T-cell (primary cell): ENCODE measurements at regions not wholly inside any gene's neighbourhood (a gene's known extent, or its start where the extent isn't known, plus 50 kb on each side); places are given as distances from the start of the nearest gene placed in this dataset.
A peak's percentile ranks its signal among the peaks of the same experiment; 100 is the strongest.

Experiments
- ATAC-seq, 4 experiments: fragments of 200-7000 bp in 3 of 4; fragments of 150-1000 bp in 1 of 4; cut with Tn5 transposase; replicated peaks in 1 of 4; 1 replicate in 3 of 4; 2 replicates in 1 of 4; pipeline ENCODE4 v1.10.0; 2021; ENCODE audit warnings: moderate library complexity in 3 of 4, mild to moderate bottlenecking in 2 of 4, moderate number of reproducible peaks in 1 of 4
- CTCF ChIA-PET, 2 donors: fragments of 300-600 bp; sonication (Branson Sonifier 250); formaldehyde crosslinking; loops; one replicate each; lab custom pipeline; 2022; ENCODE audit warnings: antibody characterized with exemption in 2 of 2; lab: Charles Lee
- POLR2A ChIA-PET, 2 donors: fragments of 300-600 bp; sonication (Branson Sonifier 250); formaldehyde crosslinking; loops; one replicate each; lab custom pipeline; 2022; ENCODE audit warnings: antibody characterized with exemption in 2 of 2; lab: Charles Lee
- DNase-seq, 35 experiments: peaks; one replicate each; pipeline versions ENCODE4 v3.0.0 to v3.0.0-alpha.2; 2013 to 2023
- H3K27ac ChIP-seq: one replicate; pipeline ENCODE4 v1.5.1; 2013; ENCODE audit warnings: low read length
- H3K27me3 ChIP-seq, 2 experiments: replicated peaks in 1 of 2; 1 replicate in 1 of 2; 2 replicates in 1 of 2; pipeline versions ENCODE4 v1.6.1 to v1.7.0; 2013; ENCODE audit warnings: low read length in 1 of 2, mixed read lengths in 1 of 2; ENCODE audit not compliant: control insufficient read depth in 2 of 2, insufficient read depth in 2 of 2; ENCODE audit errors: extremely low read depth in 1 of 2
- H3K36me3 ChIP-seq, 2 donors: 1 replicate in 1 of 2; 2 replicates in 1 of 2; pipeline versions ENCODE4 v1.6.1 to v1.7.0; 2013; ENCODE audit warnings: low read length in 1 of 2; ENCODE audit not compliant: control insufficient read depth in 2 of 2, insufficient read depth in 1 of 2; ENCODE audit errors: extremely low read depth in 1 of 2
- H3K4me1 ChIP-seq, 2 experiments: 1 replicate in 1 of 2; 2 replicates in 1 of 2; pipeline versions ENCODE4 v1.6.1 to v1.7.0; 2013; ENCODE audit warnings: low read length in 2 of 2, mixed read lengths in 1 of 2; ENCODE audit not compliant: insufficient read depth in 2 of 2, control insufficient read depth in 1 of 2; ENCODE audit errors: extremely low read depth in 1 of 2
- H3K4me3 ChIP-seq, 2 donors: 1 replicate in 1 of 2; 2 replicates in 1 of 2; pipeline versions ENCODE4 v1.5.1 to v1.7.0; 2013; ENCODE audit warnings: mild to moderate bottlenecking in 2 of 2, low read length in 1 of 2, moderate library complexity in 1 of 2; ENCODE audit not compliant: control insufficient read depth in 1 of 2; ENCODE audit errors: extremely low read depth in 1 of 2
- H3K9me3 ChIP-seq: 2 replicates; pipeline ENCODE4 v1.7.0; 2013
- H3K27ac Mint-ChIP-seq, 2 donors: one replicate each; pipeline ENCODE4 v1.8.0; 2020 to 2021; ENCODE audit warnings: mild to moderate bottlenecking in 2 of 2, mixed read lengths in 2 of 2
- H3K27me3 Mint-ChIP-seq, 2 donors: one replicate each; pipeline ENCODE4 v1.8.0; 2021 to 2022; ENCODE audit warnings: mixed read lengths in 2 of 2
- H3K36me3 Mint-ChIP-seq: one replicate; pipeline ENCODE4 v1.8.0; 2021; ENCODE audit warnings: mixed read lengths
- H3K4me1 Mint-ChIP-seq, 3 donors: one replicate each; pipeline ENCODE4 v1.8.0; 2020 to 2022; ENCODE audit warnings: mixed read lengths in 3 of 3, mild to moderate bottlenecking in 1 of 3
- H3K4me3 Mint-ChIP-seq, 3 donors: one replicate each; pipeline ENCODE4 v1.8.0; 2020 to 2022; ENCODE audit warnings: mild to moderate bottlenecking in 3 of 3, mixed read lengths in 3 of 3, moderate library complexity in 3 of 3
- H3K9me3 Mint-ChIP-seq, 3 donors: one replicate each; pipeline ENCODE4 v1.8.0; 2020 to 2022; ENCODE audit warnings: mixed read lengths in 3 of 3
- WGBS: methylation state at CpG from one replicate; pipeline ENCODE4 v1.1.5; 2013; ENCODE audit warnings: missing lambda C conversion rate; ENCODE audit not compliant: insufficient coverage; 5-methylcytosine and 5-hydroxymethylcytosine counted together

DNA sequence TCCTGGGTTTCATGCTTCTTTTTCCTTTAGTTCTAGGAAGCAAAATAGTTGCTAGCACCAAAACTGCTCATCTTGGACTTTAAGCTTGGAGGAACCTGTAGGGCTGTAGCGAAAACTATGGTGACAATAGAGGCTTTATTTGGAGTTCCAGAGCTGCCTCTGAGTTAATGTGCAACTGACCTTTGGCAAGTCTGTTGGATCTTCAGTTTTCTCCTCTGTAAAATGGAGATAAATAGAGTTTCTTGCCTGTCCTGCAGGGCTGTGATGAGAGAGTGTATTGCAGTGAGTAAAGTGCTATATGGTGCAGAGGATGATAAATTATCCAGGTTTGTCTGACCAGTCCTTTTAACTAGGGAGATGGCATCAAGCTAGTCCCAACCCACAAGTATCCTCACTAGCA lies 417.0 kb downstream of the MAN2A1 start:
- DNase-seq (no peak), ATAC-seq (no peak)
- WGBS = 100% methylated on average over 1 of the region's 1 CpG
- Histone ChIP-seq H3K4me1 (peaks cover 4 to 33% of the 10 kb centered on the region in 2 experiments), H3K27me3 (no peaks in the 10 kb centered on the region), H3K27ac (no peak overlapping the region), H3K36me3 (no peaks in the 10 kb centered on the region), H3K4me3 (no peak overlapping the region), H3K9me3 (no peaks in the 10 kb centered on the region)
- Mint-ChIP-seq H3K4me1 (peaks cover 35 to 42% (median 38%) of the 10 kb centered on the region in 3 donors), H3K27me3 (no peaks in the 10 kb centered on the region), H3K27ac (no peak overlapping the region), H3K4me3 (peak overlapping the region in 1 of 3 donors; percentile 67), H3K36me3 (no peaks in the 10 kb centered on the region), H3K9me3 (no peaks in the 10 kb centered on the region)
- POLR2A ChIA-PET = no interaction called here
- CTCF ChIA-PET = no interaction called here

- Histone ChIP-seq H3K27ac (no peak overlapping the region), H3K9me3 (no peaks in the 10 kb centered on the region), H3K27me3 (no peaks in the 10 kb centered on the region), H3K4me1 (peaks cover 4 to 30% of the 10 kb centered on the region in 2 experiments), H3K4me3 (no peak overlapping the region), H3K36me3 (no peaks in the 10 kb centered on the region)
- ATAC-seq = no peak
- Mint-ChIP-seq H3K4me1 (peaks cover 33 to 41% (median 36%) of the 10 kb centered on the region in 3 donors), H3K4me3 (no peak overlapping the region), H3K27me3 (no peaks in the 10 kb centered on the region), H3K36me3 (no peaks in the 10 kb centered on the region), H3K9me3 (no peaks in the 10 kb centered on the region), H3K27ac (no peak overlapping the region)
- no peak for DNase-seq
- ChIA-PET CTCF (interaction anchor here in 1 of 2 donors (0.7 kb wide), 1 partner anchor 249 kb away, joined by 6 read pairs; no protein-coding TSS in a partner anchor), POLR2A (interaction anchor here in 1 of 2 donors (0.6 kb wide), 1 partner anchor 1309 kb away, joined by 6 read pairs; no protein-coding TSS in a partner anchor)
- no CpG with 5 or more reads among the region's 4 CpGs for WGBS
Observed at GRCh38 chr5:110108520-110108919, 418.8 kb downstream of the MAN2A1 start.

- peaks cover 0 to 19% of the 10 kb centered on the region in 2 experiments for H3K4me1 ChIP-seq
- 88% methylated on average over 3 of the region's 3 CpGs for WGBS
- ATAC-seq (no peak), DNase-seq (no peak)
- H3K36me3 ChIP-seq = no peaks in the 10 kb centered on the region
- ChIA-PET CTCF (interaction anchor here in 1 of 2 donors (0.7 kb wide), 1 partner anchor 539 kb away, joined by 3 read pairs; no protein-coding TSS in a partner anchor), POLR2A (no interaction called here)
- H3K27me3 ChIP-seq = no peaks in the 10 kb centered on the region
- H3K9me3 Mint-ChIP-seq = no peaks in the 10 kb centered on the region
- no peaks in the 10 kb centered on the region for H3K27me3 Mint-ChIP-seq
- H3K27ac Mint-ChIP-seq = no peak overlapping the region
- peaks cover 22 to 30% (median 24%) of the 10 kb centered on the region in 3 donors for H3K4me1 Mint-ChIP-seq
- no peak overlapping the region for H3K4me3 Mint-ChIP-seq
- no peak overlapping the region for H3K27ac ChIP-seq
- H3K36me3 Mint-ChIP-seq = no peaks in the 10 kb centered on the region
- no peaks in the 10 kb centered on the region for H3K9me3 ChIP-seq
- no peak overlapping the region for H3K4me3 ChIP-seq
Observed at GRCh38 chr5:110109667-110110066, 419.9 kb downstream of the MAN2A1 start.

- Mint-ChIP-seq H3K27ac (no peak overlapping the region), H3K36me3 (no peaks in the 10 kb centered on the region), H3K4me3 (no peak overlapping the region), H3K27me3 (no peaks in the 10 kb centered on the region), H3K4me1 (peaks cover 5 to 6% (median 5%) of the 10 kb centered on the region in 3 donors), H3K9me3 (peaks cover 0 to 5% (median 2%) of the 10 kb centered on the region in 3 donors)
- ChIA-PET CTCF (no interaction called here), POLR2A (no interaction called here)
- peaks cover 0 to 3% of the 10 kb centered on the region in 2 experiments for H3K4me1 ChIP-seq
- H3K4me3 ChIP-seq = no peak overlapping the region
- H3K36me3 ChIP-seq = no peaks in the 10 kb centered on the region
- ATAC-seq (no peak), DNase-seq (no peak)
- no peak overlapping the region for H3K27ac ChIP-seq
- H3K27me3 ChIP-seq = no peaks in the 10 kb centered on the region
- no peaks in the 10 kb centered on the region for H3K9me3 ChIP-seq
Observed at GRCh38 chr5:110112348-110112747, 422.6 kb downstream of the MAN2A1 start.

DNA sequence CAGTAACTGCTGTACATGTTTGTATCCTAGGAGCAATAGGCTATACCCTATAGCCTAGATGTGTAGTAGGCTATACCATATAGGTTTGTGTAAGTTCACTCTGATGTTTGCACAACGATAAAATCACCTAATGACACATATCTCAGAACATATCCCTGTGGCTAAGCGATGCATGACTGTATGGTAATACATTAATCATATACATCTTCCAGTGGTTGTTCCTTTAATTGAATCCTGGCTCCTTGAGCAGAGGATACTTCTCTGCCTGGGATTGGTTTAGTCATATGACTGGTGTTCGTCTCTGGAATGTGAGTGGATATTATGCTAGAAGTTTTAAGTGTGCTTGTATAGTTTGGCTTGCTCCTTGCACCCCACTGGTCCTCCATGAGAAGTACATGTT lies 425.8 kb downstream of the MAN2A1 start:
- H3K9me3 ChIP-seq = no peaks in the 10 kb centered on the region
- H3K27ac Mint-ChIP-seq = no peak overlapping the region
- CTCF ChIA-PET = no interaction called here
- DNase-seq (no peak), ATAC-seq (no peak)
- no peaks in the 10 kb centered on the region for H3K4me1 Mint-ChIP-seq
- H3K4me1 ChIP-seq = no peaks in the 10 kb centered on the region
- no peak overlapping the region for H3K27ac ChIP-seq
- H3K27me3 Mint-ChIP-seq = no peaks in the 10 kb centered on the region
- no peaks in the 10 kb centered on the region for H3K27me3 ChIP-seq
- no CpG with 5 or more reads among the region's 3 CpGs for WGBS
- POLR2A ChIA-PET = no interaction called here
- no peak overlapping the region for H3K4me3 Mint-ChIP-seq
- no peaks in the 10 kb centered on the region for H3K36me3 Mint-ChIP-seq
- H3K9me3 Mint-ChIP-seq = peaks cover 9 to 16% (median 11%) of the 10 kb centered on the region in 3 donors
- no peak overlapping the region for H3K4me3 ChIP-seq
- no peaks in the 10 kb centered on the region for H3K36me3 ChIP-seq

GRCh38 chr5:110116539-110116938 lies 426.8 kb downstream of the MAN2A1 start:
- no peak overlapping the region for H3K4me3 ChIP-seq
- DNase-seq = no peak
- Mint-ChIP-seq H3K27me3 (no peaks in the 10 kb centered on the region), H3K36me3 (no peaks in the 10 kb centered on the region), H3K9me3 (peaks cover 9 to 16% (median 11%) of the 10 kb centered on the region in 3 donors), H3K4me1 (no peaks in the 10 kb centered on the region), H3K4me3 (no peak overlapping the region), H3K27ac (no peak overlapping the region)
- CTCF ChIA-PET = no interaction called here
- no peaks in the 10 kb centered on the region for H3K9me3 ChIP-seq
- H3K27me3 ChIP-seq = no peaks in the 10 kb centered on the region
- POLR2A ChIA-PET = no interaction called here
- no peaks in the 10 kb centered on the region for H3K4me1 ChIP-seq
- H3K36me3 ChIP-seq = no peaks in the 10 kb centered on the region
- no peak for ATAC-seq
- WGBS = no CpG with 5 or more reads among the region's 1 CpG
- no peak overlapping the region for H3K27ac ChIP-seq
